Activated CD8-positive, alpha-beta memory T cell treated with anti-CD3 and anti-CD28 coated beads, Interleukin-2, amount 50 U/mL, for 24 hours (primary cell): ENCODE measurements at regions not wholly inside any gene's neighbourhood (a gene's known extent, or its start where the extent isn't known, plus 50 kb on each side); places are given as distances from the start of the nearest gene placed in this dataset.

Source experiments
- DNase-seq: peaks from one replicate; pipeline ENCODE4 v3.0.0-alpha.2; 2020; ENCODE audit errors: extremely low read depth

GRCh38 chr10:81021428-81022129, 483.9 kb downstream of the SH2D4B start:
- DNase-seq: no peak

- DNase-seq: no peak
Measured at GRCh38 chr10:81026591-81026990, 488.9 kb downstream of the SH2D4B start.

GRCh38 chr10:81027223-81027622, 489.5 kb downstream of the SH2D4B start:
- no peak for DNase-seq

- no peak for DNase-seq
Measured at GRCh38 chr10:81027706-81028105, 490.0 kb downstream of the SH2D4B start.

GRCh38 chr10:81031774-81032173, 494.1 kb downstream of the SH2D4B start:
- DNase-seq: no peak

GRCh38 chr10:81034383-81034782, 496.7 kb downstream of the SH2D4B start:
- DNase-seq: no peak

- no peak for DNase-seq
Measured at GRCh38 chr10:81036257-81036656, 498.6 kb downstream of the SH2D4B start.

GRCh38 chr10:81040031-81040430, 502.3 kb downstream of the SH2D4B start:
- DNase-seq: no peak

GRCh38 chr10:81040940-81041339, 503.2 kb downstream of the SH2D4B start:
- no peak for DNase-seq

- DNase-seq: no peak
Measured at GRCh38 chr10:81042647-81043046, 504.9 kb downstream of the SH2D4B start.

GRCh38 chr10:81065474-81065873, 527.8 kb downstream of the SH2D4B start:
- no peak for DNase-seq

- no peak for DNase-seq
Measured at GRCh38 chr10:81068460-81068859, 530.8 kb downstream of the SH2D4B start.

GRCh38 chr10:81071087-81071796, 533.5 kb downstream of the SH2D4B start:
- DNase-seq: no peak

GRCh38 chr10:81073155-81073554, 535.5 kb downstream of the SH2D4B start:
- no peak for DNase-seq

GRCh38 chr10:81081887-81082620, 544.4 kb downstream of the SH2D4B start:
- no peak for DNase-seq

GRCh38 chr10:81082621-81083376, 545.1 kb downstream of the SH2D4B start:
- no peak for DNase-seq

GRCh38 chr10:81093056-81093455, 555.4 kb downstream of the SH2D4B start:
- no peak for DNase-seq

GRCh38 chr10:81095238-81095637, 557.5 kb downstream of the SH2D4B start:
- DNase-seq: no peak

- no peak for DNase-seq
Measured at GRCh38 chr10:81096558-81096957, 558.9 kb downstream of the SH2D4B start.

- no peak for DNase-seq
Measured at GRCh38 chr10:81101062-81101461, 563.4 kb downstream of the SH2D4B start.

GRCh38 chr10:81104494-81104893, 566.8 kb downstream of the SH2D4B start:
- no peak for DNase-seq
